ENCODE measurements at regions not wholly inside any gene's neighbourhood (a gene's known extent, or its start where the extent isn't known, plus 50 kb on each side); places are given as distances from the start of the nearest gene placed in this dataset.

DNA sequence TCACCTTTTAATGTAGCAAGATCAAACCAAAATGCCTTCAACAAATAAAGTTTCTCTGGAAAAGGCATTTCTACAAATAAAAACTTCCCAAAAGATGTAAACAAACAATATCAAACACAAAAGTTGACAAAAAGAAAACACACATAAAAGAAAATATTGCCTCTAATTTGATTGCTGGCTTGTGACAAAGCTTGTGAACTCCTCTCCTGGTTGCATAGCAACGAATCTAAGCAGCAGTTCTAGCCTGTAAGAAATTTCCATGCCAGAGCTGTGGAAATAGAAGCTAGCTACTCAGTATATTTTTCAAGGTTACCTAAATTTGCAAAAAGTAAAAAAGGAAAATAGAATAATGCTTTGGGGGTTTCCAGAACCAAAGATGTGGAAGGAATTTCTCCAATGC is 173.9 kb upstream of the CDK1 start:
- Histone ChIP-seq H3K4me1 (ENCODE audit: insufficient read depth) (no peaks in the 10 kb centered on the region), H3K4me3 (no peak overlapping the region), H3K27ac (no peak overlapping the region), H3K36me3 (no peaks in the 10 kb centered on the region), H3K9me3 (no peaks in the 10 kb centered on the region), H3K27me3 (no peaks in the 10 kb centered on the region)
- TF ChIP-seq, protein P1, sequence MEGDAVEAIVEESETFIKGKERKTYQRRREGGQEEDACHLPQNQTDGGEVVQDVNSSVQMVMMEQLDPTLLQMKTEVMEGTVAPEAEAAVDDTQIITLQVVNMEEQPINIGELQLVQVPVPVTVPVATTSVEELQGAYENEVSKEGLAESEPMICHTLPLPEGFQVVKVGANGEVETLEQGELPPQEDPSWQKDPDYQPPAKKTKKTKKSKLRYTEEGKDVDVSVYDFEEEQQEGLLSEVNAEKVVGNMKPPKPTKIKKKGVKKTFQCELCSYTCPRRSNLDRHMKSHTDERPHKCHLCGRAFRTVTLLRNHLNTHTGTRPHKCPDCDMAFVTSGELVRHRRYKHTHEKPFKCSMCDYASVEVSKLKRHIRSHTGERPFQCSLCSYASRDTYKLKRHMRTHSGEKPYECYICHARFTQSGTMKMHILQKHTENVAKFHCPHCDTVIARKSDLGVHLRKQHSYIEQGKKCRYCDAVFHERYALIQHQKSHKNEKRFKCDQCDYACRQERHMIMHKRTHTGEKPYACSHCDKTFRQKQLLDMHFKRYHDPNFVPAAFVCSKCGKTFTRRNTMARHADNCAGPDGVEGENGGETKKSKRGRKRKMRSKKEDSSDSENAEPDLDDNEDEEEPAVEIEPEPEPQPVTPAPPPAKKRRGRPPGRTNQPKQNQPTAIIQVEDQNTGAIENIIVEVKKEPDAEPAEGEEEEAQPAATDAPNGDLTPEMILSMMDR (IDR thresholded peaks at IDR 0.05): no peak
- no peak for TF ChIP-seq POLR2A (IDR thresholded peaks at IDR 0.05)
- TF ChIP-seq EP300 (IDR thresholded peaks at IDR 0.05): no peak
- no peak for DNase-seq
- intact Hi-C loops (cut with DNase I): no loop called here
- 8 to 24% (median 10%) methylated on average over 1 of the region's 1 CpG for WGBS, 3 donors

- TF ChIP-seq, protein P1 (IDR thresholded peaks at IDR 0.05): no peak
- TF ChIP-seq POLR2A (IDR thresholded peaks at IDR 0.05) (no peak), EP300 (IDR thresholded peaks at IDR 0.05) (no peak)
- WGBS, 3 donors: 93 to 98% (median 96%) methylated on average over 1 of the region's 1 CpG
- Histone ChIP-seq H3K4me3 (no peak overlapping the region), H3K27ac (no peak overlapping the region), H3K4me1 (ENCODE audit: insufficient read depth) (no peaks in the 10 kb centered on the region), H3K27me3 (no peaks in the 10 kb centered on the region), H3K36me3 (no peaks in the 10 kb centered on the region), H3K9me3 (no peaks in the 10 kb centered on the region)
- DNase-seq: no peak
- intact Hi-C loops (cut with DNase I): no loop called here
Measured at GRCh38 chr10:60597513-60597912, 180.8 kb upstream of the CDK1 start.

- TF ChIP-seq POLR2A (IDR thresholded peaks at IDR 0.05) (no peak), EP300 (IDR thresholded peaks at IDR 0.05) (no peak)
- TF ChIP-seq, protein P1 (IDR thresholded peaks at IDR 0.05): no peak
- DNase-seq: no peak
- H3K36me3 ChIP-seq: no peaks in the 10 kb centered on the region
- no peaks in the 10 kb centered on the region for H3K27me3 ChIP-seq
- 93 to 96% (median 96%) methylated on average over 3 of the region's 3 CpGs for WGBS, 3 donors
- H3K4me1 ChIP-seq (ENCODE audit: insufficient read depth): no peaks in the 10 kb centered on the region
- H3K27ac ChIP-seq: no peak overlapping the region
- H3K9me3 ChIP-seq: no peaks in the 10 kb centered on the region
- intact Hi-C loops (cut with DNase I): no loop called here
- no peak overlapping the region for H3K4me3 ChIP-seq
Measured at GRCh38 chr10:60595852-60596251, 182.4 kb upstream of the CDK1 start.

DNA sequence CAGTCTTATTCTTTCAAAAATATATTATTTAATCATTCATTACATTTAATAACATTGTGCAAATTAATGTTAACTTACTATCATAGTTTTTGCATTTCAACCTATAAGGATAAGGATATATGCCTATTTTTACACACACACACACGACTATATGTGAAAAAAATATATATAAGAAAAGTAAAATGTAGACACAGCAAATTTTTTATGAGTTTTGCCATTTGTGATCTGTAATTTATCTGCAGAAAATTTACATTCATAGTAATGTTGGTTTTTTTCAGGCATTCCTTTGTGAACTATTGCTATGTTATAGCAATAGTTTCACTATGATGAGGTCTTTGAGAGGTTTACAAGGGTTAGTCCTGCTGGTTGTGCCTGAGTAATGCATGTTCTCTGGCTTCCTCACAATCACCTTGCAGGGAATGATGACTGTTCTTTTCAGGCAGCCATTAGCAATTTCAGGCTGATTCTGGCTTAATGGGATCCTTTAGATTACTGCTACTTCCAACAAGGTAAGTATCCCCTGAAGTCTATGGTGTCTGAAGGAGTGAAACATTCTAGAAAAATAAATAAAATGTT is 183.7 kb upstream of the CDK1 start:
- DNase-seq: no peak
- 87 to 97% (median 91%) methylated on average over 1 of the region's 1 CpG for WGBS, 3 donors
- TF ChIP-seq, protein P1 (IDR thresholded peaks at IDR 0.05): no peak
- TF ChIP-seq POLR2A (IDR thresholded peaks at IDR 0.05): no peak
- Histone ChIP-seq H3K4me1 (ENCODE audit: insufficient read depth) (no peaks in the 10 kb centered on the region), H3K4me3 (no peak overlapping the region), H3K9me3 (no peaks in the 10 kb centered on the region), H3K27ac (no peak overlapping the region), H3K36me3 (no peaks in the 10 kb centered on the region), H3K27me3 (no peaks in the 10 kb centered on the region)
- intact Hi-C loops (cut with DNase I): no loop called here

Data from ovary (tissue), 7 donors.